HG03469 (cell line): ENCODE measurements at regions not wholly inside any gene's neighbourhood (a gene's known extent, or its start where the extent isn't known, plus 50 kb on each side); places are given as distances from the start of the nearest gene placed in this dataset.
"Not testable (repeated sequence)": the region's sequence is repeated elsewhere in the genome, so short reads cannot be mapped to it uniquely, and the experiment has no call there.

Experiments
- ATAC-seq: cut with Tn5 transposase; IDR thresholded peaks from one replicate; pipeline ENCODE4 v1.9.1; 2021; ENCODE audit warnings: mild to moderate bottlenecking, moderate library complexity, moderate number of reproducible peaks; ENCODE audit not compliant: unreplicated experiment

GRCh38 chr7:20839196-20839735 lies 52.6 kb upstream of the SP8 start:
- no peak for ATAC-seq

- no peak for ATAC-seq
These were observed 53.3 kb upstream of the SP8 start for GRCh38 chr7:20839987-20840386.

- ATAC-seq = no peak
These were observed 60.1 kb upstream of the SP8 start for GRCh38 chr7:20846791-20847190.

- no peak for ATAC-seq
These were observed 72.3 kb upstream of the SP8 start for GRCh38 chr7:20858951-20859350.

GRCh38 chr7:20861468-20861867 lies 74.8 kb upstream of the SP8 start:
- ATAC-seq = no peak

GRCh38 chr7:20862554-20862953 lies 75.9 kb upstream of the SP8 start:
- no peak for ATAC-seq

- ATAC-seq = no peak
These were observed 77.5 kb upstream of the SP8 start for GRCh38 chr7:20864221-20864620.

- ATAC-seq = no peak
These were observed 79.0 kb upstream of the SP8 start for GRCh38 chr7:20865684-20866083.

- ATAC-seq = no peak
These were observed 84.3 kb upstream of the SP8 start for GRCh38 chr7:20870977-20871376.

- no peak for ATAC-seq
These were observed 106.1 kb upstream of the SP8 start for GRCh38 chr7:20892776-20893175.

- no peak for ATAC-seq
These were observed 108.1 kb upstream of the SP8 start for GRCh38 chr7:20894806-20895205.

GRCh38 chr7:20895563-20895962 lies 108.9 kb upstream of the SP8 start:
- ATAC-seq = no peak

- ATAC-seq = no peak
These were observed 110.3 kb upstream of the SP8 start for GRCh38 chr7:20896996-20897395.

- ATAC-seq = no peak
These were observed 120.2 kb upstream of the SP8 start for GRCh38 chr7:20906801-20907453.

GRCh38 chr7:20911081-20911480 lies 124.4 kb upstream of the SP8 start:
- ATAC-seq = no peak

GRCh38 chr7:20913853-20914252 lies 127.2 kb upstream of the SP8 start:
- ATAC-seq = no peak

GRCh38 chr7:20916311-20916710 lies 129.6 kb upstream of the SP8 start:
- no peak for ATAC-seq

- no peak for ATAC-seq
These were observed 130.9 kb upstream of the SP8 start for GRCh38 chr7:20917603-20918002.

GRCh38 chr7:20918156-20918555 lies 131.5 kb upstream of the SP8 start:
- ATAC-seq = no peak

- not testable (repeated sequence) for ATAC-seq
These were observed 140.5 kb upstream of the SP8 start for GRCh38 chr7:20927178-20927577.

GRCh38 chr7:20927976-20928375 lies 141.3 kb upstream of the SP8 start:
- no peak for ATAC-seq

- ATAC-seq = no peak
These were observed 142.5 kb upstream of the SP8 start for GRCh38 chr7:20929199-20929598.

- ATAC-seq = no peak
These were observed 145.1 kb upstream of the SP8 start for GRCh38 chr7:20931739-20932138.
